ENCODE measurements at regions not wholly inside any gene's neighbourhood (a gene's known extent, or its start where the extent isn't known, plus 50 kb on each side); places are given as distances from the start of the nearest gene placed in this dataset.

DNA sequence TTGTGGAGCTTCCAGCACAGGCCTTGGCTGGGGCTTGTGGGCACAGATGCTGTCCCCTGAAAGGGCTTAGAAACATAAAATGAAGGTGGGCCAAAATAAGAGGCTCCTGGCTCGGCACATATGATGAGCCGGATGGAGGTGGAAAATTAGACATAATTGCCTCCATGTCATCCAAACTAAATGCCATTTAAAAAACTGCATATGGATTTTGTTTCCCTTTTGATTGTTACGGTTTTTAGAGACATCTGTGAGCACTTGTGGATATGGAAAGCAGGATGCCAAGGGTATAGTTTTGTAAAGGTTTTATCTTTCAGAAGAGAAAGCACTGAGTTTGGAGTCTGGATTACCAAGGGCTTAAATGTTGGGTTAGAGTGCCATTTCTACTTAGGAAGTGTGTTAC is 498.3 kb downstream of the RIT2 start:
- Histone ChIP-seq H3K4me2 (no peak overlapping the region), H3K9me3 (no peaks in the 10 kb centered on the region), H3K27ac (no peak overlapping the region), H3K4me3 (no peak overlapping the region), H3K4me1 (no peaks in the 10 kb centered on the region)
- DNase-seq (ENCODE audit: low read depth in 1 of 2, low spot score in 1 of 2) (no peak), ATAC-seq (no peak), FAIRE-seq (no peak)
- 4% methylated on average over 3 of the region's 3 CpGs for WGBS (ENCODE audit: missing lambda C conversion rate)
- ChIA-PET CTCF (no interaction called here), POLR2A (no interaction called here)
- TF ChIP-seq RFX5 (IDR thresholded peaks at IDR 0.05) (no peak), SREBF2 (IDR thresholded peaks at IDR 0.05) (no peak), RAD21 (conservative IDR thresholded peaks at IDR 0.05 in 1 of 2, IDR thresholded peaks at IDR 0.05 in 1 of 2) (no peak), ZC3H11A (IDR thresholded peaks at IDR 0.05) (no peak), CBX8 (IDR thresholded peaks at IDR 0.05) (no peak), CBX2 (IDR thresholded peaks at IDR 0.05; ENCODE audit: borderline replicate concordance, low read depth) (no peak), ZFP36 (IDR thresholded peaks at IDR 0.05; ENCODE audit: borderline replicate concordance, partially characterized antibody) (no peak), RNF2 (IDR thresholded peaks at IDR 0.05; ENCODE audit: borderline replicate concordance, low read depth) (no peak), RARB (CRISPR knock-in tag; IDR thresholded peaks at IDR 0.05) (no peak), ZSCAN20 (CRISPR knock-in tag; IDR thresholded peaks at IDR 0.05) (no peak), NPAS2 (CRISPR knock-in tag; IDR thresholded peaks at IDR 0.05; ENCODE audit: borderline replicate concordance) (no peak), RCOR1 (IDR thresholded peaks at IDR 0.05; ENCODE audit: low read depth, low read length) (no peak), FOSB (CRISPR knock-in tag; IDR thresholded peaks at IDR 0.05) (no peak), GATA3 (IDR thresholded peaks at IDR 0.05; ENCODE audit: borderline replicate concordance) (no peak)
- TF ChIP-seq, protein P1, sequence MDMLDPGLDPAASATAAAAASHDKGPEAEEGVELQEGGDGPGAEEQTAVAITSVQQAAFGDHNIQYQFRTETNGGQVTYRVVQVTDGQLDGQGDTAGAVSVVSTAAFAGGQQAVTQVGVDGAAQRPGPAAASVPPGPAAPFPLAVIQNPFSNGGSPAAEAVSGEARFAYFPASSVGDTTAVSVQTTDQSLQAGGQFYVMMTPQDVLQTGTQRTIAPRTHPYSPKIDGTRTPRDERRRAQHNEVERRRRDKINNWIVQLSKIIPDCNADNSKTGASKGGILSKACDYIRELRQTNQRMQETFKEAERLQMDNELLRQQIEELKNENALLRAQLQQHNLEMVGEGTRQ (IDR thresholded peaks at IDR 0.05): no peak
- TF ChIP-seq, protein P2, sequence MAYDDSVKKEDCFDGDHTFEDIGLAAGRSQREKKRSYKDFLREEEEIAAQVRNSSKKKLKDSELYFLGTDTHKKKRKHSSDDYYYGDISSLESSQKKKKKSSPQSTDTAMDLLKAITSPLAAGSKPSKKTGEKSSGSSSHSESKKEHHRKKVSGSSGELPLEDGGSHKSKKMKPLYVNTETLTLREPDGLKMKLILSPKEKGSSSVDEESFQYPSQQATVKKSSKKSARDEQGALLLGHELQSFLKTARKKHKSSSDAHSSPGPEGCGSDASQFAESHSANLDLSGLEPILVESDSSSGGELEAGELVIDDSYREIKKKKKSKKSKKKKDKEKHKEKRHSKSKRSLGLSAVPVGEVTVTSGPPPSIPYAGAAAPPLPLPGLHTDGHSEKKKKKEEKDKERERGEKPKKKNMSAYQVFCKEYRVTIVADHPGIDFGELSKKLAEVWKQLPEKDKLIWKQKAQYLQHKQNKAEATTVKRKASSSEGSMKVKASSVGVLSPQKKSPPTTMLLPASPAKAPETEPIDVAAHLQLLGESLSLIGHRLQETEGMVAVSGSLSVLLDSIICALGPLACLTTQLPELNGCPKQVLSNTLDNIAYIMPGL (CRISPR knock-in tag; IDR thresholded peaks at IDR 0.05; ENCODE audit: borderline replicate concordance): no peak

GRCh38 chr18:42619771-42620170 is 495.7 kb downstream of the RIT2 start:
- Histone ChIP-seq H3K4me3 (no peak overlapping the region), H3K27ac (no peak overlapping the region), H3K9me3 (no peaks in the 10 kb centered on the region), H3K4me2 (no peak overlapping the region), H3K4me1 (no peaks in the 10 kb centered on the region)
- POLR2A ChIA-PET: no interaction called here
- CTCF ChIA-PET: no interaction called here
- no peak for DNase-seq (ENCODE audit: low read depth in 1 of 2, low spot score in 1 of 2)
- TF ChIP-seq MAFK (IDR thresholded peaks at IDR 0.05; ENCODE audit: partially characterized antibody) (no peak), TP53 (CRISPR knock-in tag; IDR thresholded peaks at IDR 0.05) (no peak), CBX2 (IDR thresholded peaks at IDR 0.05; ENCODE audit: borderline replicate concordance, low read depth) (no peak), HEYL (CRISPR knock-in tag; IDR thresholded peaks at IDR 0.05) (no peak), ZSCAN20 (CRISPR knock-in tag; IDR thresholded peaks at IDR 0.05) (no peak), NPAS2 (CRISPR knock-in tag; IDR thresholded peaks at IDR 0.05; ENCODE audit: borderline replicate concordance) (no peak), HOXB13 (CRISPR knock-in tag; IDR thresholded peaks at IDR 0.05; ENCODE audit: low read depth) (no peak), KDM1A (IDR thresholded peaks at IDR 0.05; ENCODE audit: low read depth) (no peak), EP300 (IDR thresholded peaks at IDR 0.05) (no peak), POLR2AphosphoS2 (conservative IDR thresholded peaks at IDR 0.05; ENCODE audit: low read length) (no peak)
- TF ChIP-seq, protein P3, sequence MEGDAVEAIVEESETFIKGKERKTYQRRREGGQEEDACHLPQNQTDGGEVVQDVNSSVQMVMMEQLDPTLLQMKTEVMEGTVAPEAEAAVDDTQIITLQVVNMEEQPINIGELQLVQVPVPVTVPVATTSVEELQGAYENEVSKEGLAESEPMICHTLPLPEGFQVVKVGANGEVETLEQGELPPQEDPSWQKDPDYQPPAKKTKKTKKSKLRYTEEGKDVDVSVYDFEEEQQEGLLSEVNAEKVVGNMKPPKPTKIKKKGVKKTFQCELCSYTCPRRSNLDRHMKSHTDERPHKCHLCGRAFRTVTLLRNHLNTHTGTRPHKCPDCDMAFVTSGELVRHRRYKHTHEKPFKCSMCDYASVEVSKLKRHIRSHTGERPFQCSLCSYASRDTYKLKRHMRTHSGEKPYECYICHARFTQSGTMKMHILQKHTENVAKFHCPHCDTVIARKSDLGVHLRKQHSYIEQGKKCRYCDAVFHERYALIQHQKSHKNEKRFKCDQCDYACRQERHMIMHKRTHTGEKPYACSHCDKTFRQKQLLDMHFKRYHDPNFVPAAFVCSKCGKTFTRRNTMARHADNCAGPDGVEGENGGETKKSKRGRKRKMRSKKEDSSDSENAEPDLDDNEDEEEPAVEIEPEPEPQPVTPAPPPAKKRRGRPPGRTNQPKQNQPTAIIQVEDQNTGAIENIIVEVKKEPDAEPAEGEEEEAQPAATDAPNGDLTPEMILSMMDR (IDR thresholded peaks at IDR 0.05): no peak
- TF ChIP-seq, protein P4, sequence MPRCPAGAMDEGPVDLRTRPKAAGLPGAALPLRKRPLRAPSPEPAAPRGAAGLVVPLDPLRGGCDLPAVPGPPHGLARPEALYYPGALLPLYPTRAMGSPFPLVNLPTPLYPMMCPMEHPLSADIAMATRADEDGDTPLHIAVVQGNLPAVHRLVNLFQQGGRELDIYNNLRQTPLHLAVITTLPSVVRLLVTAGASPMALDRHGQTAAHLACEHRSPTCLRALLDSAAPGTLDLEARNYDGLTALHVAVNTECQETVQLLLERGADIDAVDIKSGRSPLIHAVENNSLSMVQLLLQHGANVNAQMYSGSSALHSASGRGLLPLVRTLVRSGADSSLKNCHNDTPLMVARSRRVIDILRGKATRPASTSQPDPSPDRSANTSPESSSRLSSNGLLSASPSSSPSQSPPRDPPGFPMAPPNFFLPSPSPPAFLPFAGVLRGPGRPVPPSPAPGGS (IDR thresholded peaks at IDR 0.05): no peak
- TF ChIP-seq, protein P5, sequence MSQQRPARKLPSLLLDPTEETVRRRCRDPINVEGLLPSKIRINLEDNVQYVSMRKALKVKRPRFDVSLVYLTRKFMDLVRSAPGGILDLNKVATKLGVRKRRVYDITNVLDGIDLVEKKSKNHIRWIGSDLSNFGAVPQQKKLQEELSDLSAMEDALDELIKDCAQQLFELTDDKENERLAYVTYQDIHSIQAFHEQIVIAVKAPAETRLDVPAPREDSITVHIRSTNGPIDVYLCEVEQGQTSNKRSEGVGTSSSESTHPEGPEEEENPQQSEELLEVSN (IDR thresholded peaks at IDR 0.05; ENCODE audit: borderline replicate concordance, low read depth): no peak
- 0% methylated on average over 1 of the region's 1 CpG for WGBS (ENCODE audit: missing lambda C conversion rate)
- FAIRE-seq: no peak
- no peak for ATAC-seq
